ENCODE measurements at regions not wholly inside any gene's neighbourhood (a gene's known extent, or its start where the extent isn't known, plus 50 kb on each side); places are given as distances from the start of the nearest gene placed in this dataset.

GRCh38 chr2:59004621-59005020 is 763.5 kb upstream of the FANCL start:
- Mint-ChIP-seq H3K9me3 (no peaks in the 10 kb centered on the region), H3K36me3 (ENCODE audit: low read depth) (no peaks in the 10 kb centered on the region), H3K27ac (no peak overlapping the region), H3K4me1 (peaks cover 24% of the 10 kb centered on the region), H3K4me3 (no peak overlapping the region), H3K27me3 (ENCODE audit: insufficient read depth) (no peaks in the 10 kb centered on the region)
- Histone ChIP-seq H3K9ac (ENCODE audit: extremely low read depth, low read length, poor library complexity, severe bottlenecking) (no peak overlapping the region), H3K36me3 (ENCODE audit: control insufficient read depth, insufficient read depth, low read length) (no peaks in the 10 kb centered on the region), H3K27me3 (ENCODE audit: control insufficient read depth, insufficient read depth, low read length, poor library complexity, severe bottlenecking) (no peaks in the 10 kb centered on the region), H3K4me1 (ENCODE audit: control insufficient read depth, insufficient read depth, low read length) (peaks cover 10% of the 10 kb centered on the region), H3K27ac (ENCODE audit: low read depth, low read length) (no peak overlapping the region), H3K9me3 (ENCODE audit: control insufficient read depth, low read length) (no peaks in the 10 kb centered on the region), H3K4me3 (ENCODE audit: low read length) (no peak overlapping the region)
- DNase-seq = no peak
- TF ChIP-seq CTCF (conservative IDR thresholded peaks at IDR 0.05) = no peak

GRCh38 chr2:59000796-59001195 is 759.7 kb upstream of the FANCL start:
- Histone ChIP-seq H3K27me3 (ENCODE audit: control insufficient read depth, insufficient read depth, low read length, poor library complexity, severe bottlenecking) (no peaks in the 10 kb centered on the region), H3K4me1 (ENCODE audit: control insufficient read depth, insufficient read depth, low read length) (peaks cover 5% of the 10 kb centered on the region), H3K36me3 (ENCODE audit: control insufficient read depth, insufficient read depth, low read length) (no peaks in the 10 kb centered on the region), H3K9ac (ENCODE audit: extremely low read depth, low read length, poor library complexity, severe bottlenecking) (no peak overlapping the region), H3K9me3 (ENCODE audit: control insufficient read depth, low read length) (no peaks in the 10 kb centered on the region), H3K27ac (ENCODE audit: low read depth, low read length) (no peak overlapping the region), H3K4me3 (ENCODE audit: low read length) (no peak overlapping the region)
- H3K27me3 Mint-ChIP-seq (ENCODE audit: insufficient read depth) = no peaks in the 10 kb centered on the region
- WGBS, 2 experiments (ENCODE audit: insufficient coverage in 1 of 2, insufficient read length in 1 of 2) = 94 to 96% methylated on average over 2 of the region's 2 CpGs
- no peak overlapping the region for H3K4me3 Mint-ChIP-seq
- H3K9me3 Mint-ChIP-seq = no peaks in the 10 kb centered on the region
- DNase-seq = no peak
- H3K27ac Mint-ChIP-seq = no peak overlapping the region
- H3K36me3 Mint-ChIP-seq (ENCODE audit: low read depth) = no peaks in the 10 kb centered on the region
- no peak for TF ChIP-seq CTCF (conservative IDR thresholded peaks at IDR 0.05)
- peaks cover 16% of the 10 kb centered on the region for H3K4me1 Mint-ChIP-seq

GRCh38 chr2:58992062-58992706 is 751.1 kb upstream of the FANCL start:
- Histone ChIP-seq H3K9ac (ENCODE audit: extremely low read depth, low read length, poor library complexity, severe bottlenecking) (no peak overlapping the region), H3K27ac (ENCODE audit: low read depth, low read length) (no peak overlapping the region), H3K9me3 (ENCODE audit: control insufficient read depth, low read length) (no peaks in the 10 kb centered on the region), H3K36me3 (ENCODE audit: control insufficient read depth, insufficient read depth, low read length) (no peaks in the 10 kb centered on the region), H3K27me3 (ENCODE audit: control insufficient read depth, insufficient read depth, low read length, poor library complexity, severe bottlenecking) (no peaks in the 10 kb centered on the region), H3K4me3 (ENCODE audit: low read length) (no peak overlapping the region), H3K4me1 (ENCODE audit: control insufficient read depth, insufficient read depth, low read length) (no peaks in the 10 kb centered on the region)
- no peak for TF ChIP-seq CTCF (conservative IDR thresholded peaks at IDR 0.05)
- 76 to 84% methylated on average over 2 to 4 of the region's 4 CpGs for WGBS, 2 experiments (ENCODE audit: insufficient coverage in 1 of 2, insufficient read length in 1 of 2)
- Mint-ChIP-seq H3K27me3 (ENCODE audit: insufficient read depth) (no peaks in the 10 kb centered on the region), H3K27ac (no peak overlapping the region), H3K36me3 (ENCODE audit: low read depth) (no peaks in the 10 kb centered on the region), H3K4me1 (peaks cover 1% of the 10 kb centered on the region), H3K4me3 (no peak overlapping the region), H3K9me3 (no peaks in the 10 kb centered on the region)
- DNase-seq = no peak

Data from endodermal cell (in vitro differentiated cells).